Stimulated activated naive B cell treated with anti-CD40 and anti-IgM and Interleukin-4, amounts not matched to agents 10 μg/mL and 1 μg/mL and 100 μg/mL, for 72 hours (primary cell): ENCODE measurements at regions not wholly inside any gene's neighbourhood (a gene's known extent, or its start where the extent isn't known, plus 50 kb on each side); places are given as distances from the start of the nearest gene placed in this dataset.
"Not testable (repeated sequence)": the region's sequence is repeated elsewhere in the genome, so short reads cannot be mapped to it uniquely, and the experiment has no call there.

Source experiments
- ATAC-seq, 2 donors: fragments of 150-1000 bp; cut with Tn5 transposase; replicated peaks; 2 replicates each; pipeline ENCODE4 v1.10.0; 2021; ENCODE audit warnings: moderate library complexity in 1 of 2
- DNase-seq: peaks from one replicate; pipeline ENCODE4 v3.0.0; 2021
- H3K27ac Mint-ChIP-seq: one replicate; pipeline ENCODE4 v1.8.0; 2022; ENCODE audit warnings: mild to moderate bottlenecking, mixed read lengths
- H3K27me3 Mint-ChIP-seq, 2 donors: one replicate each; pipeline ENCODE4 v1.8.0; 2022; ENCODE audit warnings: mixed read lengths in 2 of 2
- H3K36me3 Mint-ChIP-seq, 2 donors: one replicate each; pipeline ENCODE4 v1.8.0; 2022; ENCODE audit warnings: mixed read lengths in 2 of 2, mild to moderate bottlenecking in 1 of 2
- H3K4me1 Mint-ChIP-seq, 2 donors: one replicate each; pipeline ENCODE4 v1.8.0; 2022; ENCODE audit warnings: mixed read lengths in 2 of 2, mild to moderate bottlenecking in 1 of 2
- H3K4me3 Mint-ChIP-seq, 2 donors: one replicate each; pipeline ENCODE4 v1.8.0; 2022; ENCODE audit warnings: mild to moderate bottlenecking in 2 of 2, mixed read lengths in 2 of 2, moderate library complexity in 1 of 2
- H3K9me3 Mint-ChIP-seq, 2 donors: one replicate each; pipeline ENCODE4 v1.8.0; 2022; ENCODE audit warnings: mixed read lengths in 2 of 2, mild to moderate bottlenecking in 1 of 2

GRCh38 chr6:164078532-164079274 lies 664.2 kb downstream of the QKI start:
- no peak overlapping the region for H3K4me3 Mint-ChIP-seq
- DNase-seq = no peak

GRCh38 chr6:164076818-164077532 lies 662.5 kb downstream of the QKI start:
- H3K27me3 Mint-ChIP-seq = peaks cover 7 to 22% of the 10 kb centered on the region in 2 donors
- DNase-seq, H3K27ac Mint-ChIP-seq, ATAC-seq, H3K4me1 Mint-ChIP-seq, H3K36me3 Mint-ChIP-seq, H3K4me3 Mint-ChIP-seq: not testable (repeated sequence)
- peaks cover 6 to 14% of the 10 kb centered on the region in 2 donors for H3K9me3 Mint-ChIP-seq

More at GRCh38 chr6:164078532-164079274, 664.2 kb downstream of the QKI start:
- ATAC-seq = no peak
- Mint-ChIP-seq H3K27me3 (peaks cover 17 to 22% of the 10 kb centered on the region in 2 donors), H3K4me1 (peaks cover 3 to 10% of the 10 kb centered on the region in 2 donors), H3K36me3 (no peaks in the 10 kb centered on the region), H3K9me3 (peaks cover 3 to 8% of the 10 kb centered on the region in 2 donors), H3K27ac (no peak overlapping the region)

GRCh38 chr6:164075981-164076615 lies 661.6 kb downstream of the QKI start:
- ATAC-seq = no peak
- peaks cover 6 to 16% of the 10 kb centered on the region in 2 donors for H3K27me3 Mint-ChIP-seq

GRCh38 chr6:164072240-164072666 lies 657.7 kb downstream of the QKI start:
- DNase-seq = no peak
- H3K36me3 Mint-ChIP-seq = no peaks in the 10 kb centered on the region
- no peak overlapping the region for H3K27ac Mint-ChIP-seq
- peaks cover 0 to 3% of the 10 kb centered on the region in 2 donors for H3K4me1 Mint-ChIP-seq
- peaks cover 0 to 4% of the 10 kb centered on the region in 2 donors for H3K27me3 Mint-ChIP-seq
- no peak overlapping the region for H3K4me3 Mint-ChIP-seq
- peaks cover 4 to 9% of the 10 kb centered on the region in 2 donors for H3K9me3 Mint-ChIP-seq
- no peak for ATAC-seq

More at GRCh38 chr6:164075981-164076615, 661.6 kb downstream of the QKI start:
- Mint-ChIP-seq H3K27ac (no peak overlapping the region), H3K36me3 (no peaks in the 10 kb centered on the region), H3K4me3 (no peak overlapping the region), H3K9me3 (peaks cover 6 to 14% of the 10 kb centered on the region in 2 donors), H3K4me1 (peaks cover 3 to 10% of the 10 kb centered on the region in 2 donors)
- DNase-seq = no peak

- no peak for DNase-seq
- H3K36me3 Mint-ChIP-seq = no peaks in the 10 kb centered on the region
Measured at GRCh38 chr6:164069350-164069990, 655.0 kb downstream of the QKI start.

GRCh38 chr6:164068527-164068926 lies 654.0 kb downstream of the QKI start:
- ATAC-seq (no peak), DNase-seq (no peak)
- no peaks in the 10 kb centered on the region for H3K36me3 Mint-ChIP-seq
- peaks cover 3 to 5% of the 10 kb centered on the region in 2 donors for H3K9me3 Mint-ChIP-seq
- peaks cover 0 to 7% of the 10 kb centered on the region in 2 donors for H3K27me3 Mint-ChIP-seq
- H3K4me3 Mint-ChIP-seq = no peak overlapping the region
- no peaks in the 10 kb centered on the region for H3K4me1 Mint-ChIP-seq
- H3K27ac Mint-ChIP-seq = no peak overlapping the region

More at GRCh38 chr6:164069350-164069990, 655.0 kb downstream of the QKI start:
- Mint-ChIP-seq H3K4me3 (no peak overlapping the region), H3K27ac (no peak overlapping the region), H3K9me3 (peaks cover 3 to 5% of the 10 kb centered on the region in 2 donors), H3K4me1 (no peaks in the 10 kb centered on the region), H3K27me3 (peaks cover 0 to 6% of the 10 kb centered on the region in 2 donors)
- no peak for ATAC-seq

GRCh38 chr6:164066766-164067165 lies 652.2 kb downstream of the QKI start:
- Mint-ChIP-seq H3K36me3 (no peaks in the 10 kb centered on the region), H3K4me1 (no peaks in the 10 kb centered on the region), H3K27ac (no peak overlapping the region), H3K27me3 (peaks cover 0 to 7% of the 10 kb centered on the region in 2 donors), H3K9me3 (no peaks in the 10 kb centered on the region), H3K4me3 (no peak overlapping the region)
- ATAC-seq = no peak
- DNase-seq = no peak

- no peak for ATAC-seq
- DNase-seq = no peak
- no peaks in the 10 kb centered on the region for H3K4me1 Mint-ChIP-seq
Measured at GRCh38 chr6:164066335-164066734, 651.8 kb downstream of the QKI start.

GRCh38 chr6:164063346-164063745 lies 648.8 kb downstream of the QKI start:
- DNase-seq (no peak), ATAC-seq (no peak)
- Mint-ChIP-seq H3K27ac (no peak overlapping the region), H3K9me3 (no peaks in the 10 kb centered on the region), H3K4me3 (no peak overlapping the region), H3K4me1 (no peaks in the 10 kb centered on the region), H3K27me3 (peaks cover 0 to 7% of the 10 kb centered on the region in 2 donors), H3K36me3 (no peaks in the 10 kb centered on the region)

More at GRCh38 chr6:164066335-164066734, 651.8 kb downstream of the QKI start:
- Mint-ChIP-seq H3K36me3 (no peaks in the 10 kb centered on the region), H3K27me3 (peaks cover 0 to 7% of the 10 kb centered on the region in 2 donors), H3K4me3 (no peak overlapping the region), H3K27ac (no peak overlapping the region), H3K9me3 (no peaks in the 10 kb centered on the region)

- no peak overlapping the region for H3K4me3 Mint-ChIP-seq
- H3K27ac Mint-ChIP-seq = no peak overlapping the region
- no peak for ATAC-seq
Measured at GRCh38 chr6:164062872-164063271, 648.4 kb downstream of the QKI start.

GRCh38 chr6:164057876-164058275 lies 643.4 kb downstream of the QKI start:
- Mint-ChIP-seq H3K36me3 (no peaks in the 10 kb centered on the region), H3K4me1 (no peaks in the 10 kb centered on the region), H3K27me3 (no peaks in the 10 kb centered on the region), H3K9me3 (peaks cover 4 to 5% of the 10 kb centered on the region in 2 donors), H3K4me3 (no peak overlapping the region), H3K27ac (no peak overlapping the region)
- no peak for ATAC-seq
- no peak for DNase-seq

More at GRCh38 chr6:164062872-164063271, 648.4 kb downstream of the QKI start:
- no peaks in the 10 kb centered on the region for H3K9me3 Mint-ChIP-seq
- peaks cover 0 to 7% of the 10 kb centered on the region in 2 donors for H3K27me3 Mint-ChIP-seq
- no peaks in the 10 kb centered on the region for H3K36me3 Mint-ChIP-seq
- H3K4me1 Mint-ChIP-seq = no peaks in the 10 kb centered on the region
- DNase-seq = no peak

GRCh38 chr6:164051427-164051826 lies 636.9 kb downstream of the QKI start:
- no peaks in the 10 kb centered on the region for H3K36me3 Mint-ChIP-seq
- ATAC-seq = no peak
- no peak overlapping the region for H3K4me3 Mint-ChIP-seq
- no peak for DNase-seq
- peaks cover 2 to 3% of the 10 kb centered on the region in 2 donors for H3K9me3 Mint-ChIP-seq
- peaks cover 9 to 11% of the 10 kb centered on the region in 2 donors for H3K27me3 Mint-ChIP-seq
- no peak overlapping the region for H3K27ac Mint-ChIP-seq
- no peaks in the 10 kb centered on the region for H3K4me1 Mint-ChIP-seq

GRCh38 chr6:164049517-164049988 lies 635.0 kb downstream of the QKI start:
- H3K27ac Mint-ChIP-seq = no peak overlapping the region
- H3K36me3 Mint-ChIP-seq = no peaks in the 10 kb centered on the region
- peaks cover 0 to 2% of the 10 kb centered on the region in 2 donors for H3K4me1 Mint-ChIP-seq
- ATAC-seq (no peak), DNase-seq (no peak)
- peaks cover 0 to 3% of the 10 kb centered on the region in 2 donors for H3K9me3 Mint-ChIP-seq
- H3K4me3 Mint-ChIP-seq = no peak overlapping the region
- H3K27me3 Mint-ChIP-seq = peaks cover 9 to 11% of the 10 kb centered on the region in 2 donors
